Activated T-cell treated with anti-CD3 and anti-CD28 coated beads, Interleukin-2, amount 50 U/mL, for 72 hours (primary cell): ENCODE measurements at regions not wholly inside any gene's neighbourhood (a gene's known extent, or its start where the extent isn't known, plus 50 kb on each side); places are given as distances from the start of the nearest gene placed in this dataset.
A peak's percentile ranks its signal among the peaks of the same experiment; 100 is the strongest.

Source experiments
- ATAC-seq, 2 donors: fragments of 150-1000 bp; cut with Tn5 transposase; replicated peaks in 1 of 2; 2 replicates each; pipeline ENCODE4 v1.10.0; 2021; ENCODE audit warnings: moderate library complexity in 2 of 2, mild to moderate bottlenecking in 1 of 2
- DNase-seq, 2 donors: peaks; one replicate each; pipeline ENCODE4 v3.0.0; 2021 to 2022; ENCODE audit warnings: mixed read lengths in 1 of 2
- H3K27ac Mint-ChIP-seq: one replicate; pipeline ENCODE4 v1.8.0; 2022; ENCODE audit warnings: mild to moderate bottlenecking, moderate library complexity, mixed read lengths
- H3K27me3 Mint-ChIP-seq: one replicate; pipeline ENCODE4 v1.8.0; 2022; ENCODE audit warnings: low read depth, mixed read lengths
- H3K36me3 Mint-ChIP-seq, 2 donors: one replicate each; pipeline ENCODE4 v1.8.0; 2022; ENCODE audit warnings: mixed read lengths in 2 of 2, mild to moderate bottlenecking in 1 of 2; ENCODE audit not compliant: insufficient read depth in 2 of 2
- H3K4me1 Mint-ChIP-seq: one replicate; pipeline ENCODE4 v1.8.0; 2022; ENCODE audit warnings: low read depth, mixed read lengths
- H3K4me3 Mint-ChIP-seq, 2 donors: one replicate each; pipeline ENCODE4 v1.8.0; 2022; ENCODE audit warnings: mild to moderate bottlenecking in 2 of 2, mixed read lengths in 2 of 2, moderate library complexity in 2 of 2
- H3K9me3 Mint-ChIP-seq, 2 donors: one replicate each; pipeline ENCODE4 v1.8.0; 2022; ENCODE audit warnings: mixed read lengths in 2 of 2

GRCh38 chr21:39018730-39019129 is 164.5 kb downstream of the PSMG1 start:
- no peak for DNase-seq
- H3K27ac Mint-ChIP-seq = no peak overlapping the region
- H3K4me1 Mint-ChIP-seq = peaks cover 6% of the 10 kb centered on the region
- ATAC-seq = no peak
- H3K27me3 Mint-ChIP-seq = peaks cover 5% of the 10 kb centered on the region
- H3K4me3 Mint-ChIP-seq = no peak overlapping the region
- no peaks in the 10 kb centered on the region for H3K36me3 Mint-ChIP-seq
- no peaks in the 10 kb centered on the region for H3K9me3 Mint-ChIP-seq

- no peaks in the 10 kb centered on the region for H3K36me3 Mint-ChIP-seq
- no peaks in the 10 kb centered on the region for H3K9me3 Mint-ChIP-seq
- H3K27ac Mint-ChIP-seq = no peak overlapping the region
- no peak for ATAC-seq
- H3K4me1 Mint-ChIP-seq = peaks cover 6% of the 10 kb centered on the region
- H3K4me3 Mint-ChIP-seq = no peak overlapping the region
- DNase-seq = no peak
- no peaks in the 10 kb centered on the region for H3K27me3 Mint-ChIP-seq
Observed at GRCh38 chr21:39016740-39017315, 166.4 kb downstream of the PSMG1 start.

GRCh38 chr21:39014747-39015146 is 168.5 kb downstream of the PSMG1 start:
- Mint-ChIP-seq H3K4me1 (peaks cover 6% of the 10 kb centered on the region), H3K36me3 (no peaks in the 10 kb centered on the region), H3K27me3 (no peaks in the 10 kb centered on the region), H3K4me3 (no peak overlapping the region), H3K9me3 (no peaks in the 10 kb centered on the region), H3K27ac (no peak overlapping the region)
- DNase-seq (no peak), ATAC-seq (no peak)

GRCh38 chr21:39012326-39013230 is 170.7 kb downstream of the PSMG1 start:
- Mint-ChIP-seq H3K27me3 (no peaks in the 10 kb centered on the region), H3K27ac (no peak overlapping the region), H3K36me3 (no peaks in the 10 kb centered on the region), H3K4me3 (no peak overlapping the region), H3K9me3 (no peaks in the 10 kb centered on the region), H3K4me1 (peaks cover 6% of the 10 kb centered on the region)
- DNase-seq = no peak
- ATAC-seq = no peak

GRCh38 chr21:39011911-39012310 is 171.3 kb downstream of the PSMG1 start:
- Mint-ChIP-seq H3K27ac (no peak overlapping the region), H3K4me1 (peaks cover 2% of the 10 kb centered on the region), H3K9me3 (no peaks in the 10 kb centered on the region), H3K4me3 (no peak overlapping the region), H3K36me3 (no peaks in the 10 kb centered on the region), H3K27me3 (peaks cover 5% of the 10 kb centered on the region)
- no peak for DNase-seq
- no peak for ATAC-seq

- H3K36me3 Mint-ChIP-seq = no peaks in the 10 kb centered on the region
- H3K9me3 Mint-ChIP-seq = no peaks in the 10 kb centered on the region
- H3K4me3 Mint-ChIP-seq = no peak overlapping the region
- peaks cover 13% of the 10 kb centered on the region for H3K27me3 Mint-ChIP-seq
- no peak overlapping the region for H3K27ac Mint-ChIP-seq
- ATAC-seq (no peak), DNase-seq (no peak)
- peaks cover 8% of the 10 kb centered on the region for H3K4me1 Mint-ChIP-seq
Observed at GRCh38 chr21:39010629-39011404, 172.4 kb downstream of the PSMG1 start.

- Mint-ChIP-seq H3K27me3 (peaks cover 19% of the 10 kb centered on the region), H3K9me3 (no peaks in the 10 kb centered on the region), H3K4me1 (peaks cover 16% of the 10 kb centered on the region)
Observed at GRCh38 chr21:39009587-39010225, 173.5 kb downstream of the PSMG1 start.

GRCh38 chr21:39007985-39008384 is 175.3 kb downstream of the PSMG1 start:
- no peak overlapping the region for H3K4me3 Mint-ChIP-seq
- no peak overlapping the region for H3K27ac Mint-ChIP-seq

More at GRCh38 chr21:39009587-39010225, 173.5 kb downstream of the PSMG1 start:
- DNase-seq = no peak
- Mint-ChIP-seq H3K27ac (no peak overlapping the region), H3K36me3 (no peaks in the 10 kb centered on the region), H3K4me3 (no peak overlapping the region)
- ATAC-seq = no peak

GRCh38 chr21:39007532-39007931 is 175.7 kb downstream of the PSMG1 start:
- H3K27ac Mint-ChIP-seq = no peak overlapping the region
- peaks cover 19% of the 10 kb centered on the region for H3K27me3 Mint-ChIP-seq
- DNase-seq (no peak), ATAC-seq (no peak)
- no peak overlapping the region for H3K4me3 Mint-ChIP-seq
- no peaks in the 10 kb centered on the region for H3K36me3 Mint-ChIP-seq
- no peaks in the 10 kb centered on the region for H3K9me3 Mint-ChIP-seq
- H3K4me1 Mint-ChIP-seq = peaks cover 37% of the 10 kb centered on the region

More at GRCh38 chr21:39007985-39008384, 175.3 kb downstream of the PSMG1 start:
- peaks cover 33% of the 10 kb centered on the region for H3K4me1 Mint-ChIP-seq
- H3K27me3 Mint-ChIP-seq = peaks cover 19% of the 10 kb centered on the region
- no peaks in the 10 kb centered on the region for H3K36me3 Mint-ChIP-seq
- H3K9me3 Mint-ChIP-seq = no peaks in the 10 kb centered on the region
- ATAC-seq (no peak), DNase-seq (no peak)

GRCh38 chr21:39006571-39007311 is 176.5 kb downstream of the PSMG1 start:
- peaks cover 37% of the 10 kb centered on the region for H3K4me1 Mint-ChIP-seq
- H3K9me3 Mint-ChIP-seq = no peaks in the 10 kb centered on the region
- no peak overlapping the region for H3K4me3 Mint-ChIP-seq
- H3K27ac Mint-ChIP-seq = no peak overlapping the region
- H3K27me3 Mint-ChIP-seq = peaks cover 19% of the 10 kb centered on the region
- H3K36me3 Mint-ChIP-seq = no peaks in the 10 kb centered on the region
- ATAC-seq (no peak), DNase-seq (no peak)

GRCh38 chr21:39005502-39005787 is 177.8 kb downstream of the PSMG1 start:
- Mint-ChIP-seq H3K36me3 (no peaks in the 10 kb centered on the region), H3K4me1 (peaks cover 49% of the 10 kb centered on the region), H3K9me3 (no peaks in the 10 kb centered on the region), H3K27me3 (peaks cover 19% of the 10 kb centered on the region), H3K4me3 (no peak overlapping the region), H3K27ac (no peak overlapping the region)
- ATAC-seq (no peak), DNase-seq (no peak)

GRCh38 chr21:39004634-39005501 is 178.4 kb downstream of the PSMG1 start:
- ATAC-seq (peak in 1 of 2 donors; percentile 12), DNase-seq (peak in 1 of 2 donors; percentile 6)
- peaks cover 19% of the 10 kb centered on the region for H3K27me3 Mint-ChIP-seq
- peak overlapping the region; percentile 24 to 42 for H3K4me3 Mint-ChIP-seq
- no peaks in the 10 kb centered on the region for H3K36me3 Mint-ChIP-seq
- no peaks in the 10 kb centered on the region for H3K9me3 Mint-ChIP-seq
- peak overlapping the region; percentile 51 for H3K27ac Mint-ChIP-seq
- H3K4me1 Mint-ChIP-seq = peaks cover 55% of the 10 kb centered on the region
